GM21515 (cell line): ENCODE measurements at regions not wholly inside any gene's neighbourhood (a gene's known extent, or its start where the extent isn't known, plus 50 kb on each side); places are given as distances from the start of the nearest gene placed in this dataset.
A peak's percentile ranks its signal among the peaks of the same experiment; 100 is the strongest.

ENCODE experiments used
- ATAC-seq: cut with Tn5 transposase; IDR thresholded peaks from one replicate; pipeline ENCODE4 v1.9.1; 2021; ENCODE audit not compliant: unreplicated experiment

DNA sequence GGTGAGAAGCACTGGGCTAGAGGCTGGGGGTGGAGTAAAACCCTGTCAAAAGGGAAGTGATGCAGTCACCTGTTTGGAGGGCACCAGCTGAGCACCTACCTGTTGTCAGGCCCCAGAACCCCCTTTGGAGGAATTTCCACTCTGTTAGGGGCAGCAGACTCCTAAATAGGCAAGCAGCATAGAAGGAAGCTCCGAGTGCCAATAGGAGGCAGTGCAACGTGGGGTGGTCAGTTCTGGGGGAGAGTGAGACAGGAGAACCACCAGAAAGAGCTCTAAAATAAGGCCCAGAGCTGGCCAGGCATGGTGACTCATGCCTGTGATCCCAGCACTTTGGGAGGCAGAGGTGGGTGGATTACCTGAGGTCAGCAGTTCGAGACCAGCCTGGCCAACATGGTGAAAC is 203.7 kb upstream of the ZC3H12A start:
- no peak for ATAC-seq

DNA sequence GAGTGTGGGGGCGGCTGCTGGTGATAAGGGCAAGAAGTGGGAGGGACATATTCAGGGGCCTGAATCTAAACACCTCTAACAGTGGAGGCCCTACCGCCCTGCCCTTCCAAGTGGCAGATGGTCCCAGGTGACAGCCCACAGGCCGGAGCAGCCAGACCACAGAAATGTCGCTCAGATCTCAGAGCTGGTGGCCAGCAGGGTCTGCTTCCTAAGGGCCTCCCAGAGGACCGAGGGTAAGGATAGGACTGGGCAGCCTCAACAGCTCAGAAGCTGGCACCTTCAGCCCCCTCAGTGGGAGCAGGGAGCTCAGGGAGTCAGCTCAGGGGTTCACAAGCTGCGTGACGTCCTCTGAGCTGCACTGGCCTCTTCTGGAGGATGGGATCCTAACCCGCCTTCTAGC is 201.8 kb upstream of the ZC3H12A start:
- ATAC-seq, result no peak

DNA sequence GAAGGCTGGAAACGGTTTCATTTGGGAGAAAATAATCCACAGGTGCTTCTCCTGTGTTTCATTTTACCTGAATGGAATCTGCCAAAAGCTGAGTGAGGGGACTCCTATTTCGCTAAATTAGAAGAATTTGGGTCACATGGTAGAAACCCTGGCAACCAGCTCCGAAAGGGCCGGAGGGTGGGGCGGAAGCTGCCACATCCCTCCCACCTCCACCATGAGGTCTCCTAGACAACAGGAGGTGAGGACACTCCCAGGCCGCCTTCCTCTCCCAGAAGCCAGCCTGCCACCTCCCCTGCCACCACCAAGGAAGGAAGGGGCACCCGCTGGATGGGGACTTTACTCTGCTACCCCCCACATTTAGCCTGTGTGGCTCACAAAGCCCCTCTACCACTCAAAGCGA is 199.9 kb upstream of the ZC3H12A start:
- ATAC-seq, result no peak

DNA sequence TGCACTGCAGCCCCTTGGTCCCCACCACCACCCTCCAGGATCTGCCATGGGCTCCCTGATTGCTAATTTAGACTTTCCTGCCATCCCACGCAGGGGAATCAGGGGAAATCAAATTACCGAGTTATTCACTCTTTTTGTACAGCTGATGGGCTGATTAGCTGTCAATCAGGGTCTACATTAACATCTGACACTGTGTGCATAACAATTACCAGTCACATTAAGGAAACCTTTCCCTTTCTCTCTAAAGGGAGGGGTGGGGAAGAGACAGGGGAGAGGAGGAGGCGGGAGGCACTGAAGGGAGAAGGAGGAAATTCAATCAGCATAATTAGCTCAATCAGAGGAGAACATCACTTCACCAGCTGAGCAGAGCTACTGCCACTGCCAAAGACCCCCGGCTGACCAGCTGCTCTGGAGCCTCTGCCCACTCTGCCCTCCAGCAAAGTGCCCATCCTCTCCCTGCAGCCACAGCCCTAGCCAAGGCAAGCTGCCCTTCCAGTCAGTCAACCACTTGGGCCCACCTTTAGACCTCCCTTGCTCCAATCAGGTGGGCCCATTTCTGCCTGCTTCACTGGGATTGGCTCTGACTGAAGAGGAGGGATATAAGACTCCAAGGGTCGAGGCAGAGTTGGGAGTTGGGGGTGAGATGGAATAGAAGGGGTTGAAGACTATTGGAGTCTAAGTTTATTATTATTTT is 199.3 kb upstream of the ZC3H12A start:
- no peak for ATAC-seq

DNA sequence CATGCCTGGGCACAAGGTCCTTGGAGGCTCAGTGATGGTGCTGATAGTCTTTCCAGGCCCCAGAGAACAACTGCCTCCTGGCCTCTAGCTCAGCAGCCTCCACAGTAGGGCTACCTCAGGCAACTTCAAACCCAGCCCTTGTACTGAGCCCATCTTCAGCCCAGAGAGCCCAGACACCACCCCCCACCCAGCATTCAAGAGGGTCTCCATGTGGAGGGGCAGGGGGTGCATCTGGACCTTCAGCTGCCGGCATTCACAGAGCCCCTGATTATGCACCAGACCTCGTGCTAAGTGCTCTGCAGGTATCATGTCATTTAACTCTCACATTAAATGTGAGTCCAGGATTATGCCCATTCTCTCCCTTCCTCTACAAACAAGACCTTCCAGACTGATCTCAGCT is 197.0 kb upstream of the ZC3H12A start:
- no peak for ATAC-seq

DNA sequence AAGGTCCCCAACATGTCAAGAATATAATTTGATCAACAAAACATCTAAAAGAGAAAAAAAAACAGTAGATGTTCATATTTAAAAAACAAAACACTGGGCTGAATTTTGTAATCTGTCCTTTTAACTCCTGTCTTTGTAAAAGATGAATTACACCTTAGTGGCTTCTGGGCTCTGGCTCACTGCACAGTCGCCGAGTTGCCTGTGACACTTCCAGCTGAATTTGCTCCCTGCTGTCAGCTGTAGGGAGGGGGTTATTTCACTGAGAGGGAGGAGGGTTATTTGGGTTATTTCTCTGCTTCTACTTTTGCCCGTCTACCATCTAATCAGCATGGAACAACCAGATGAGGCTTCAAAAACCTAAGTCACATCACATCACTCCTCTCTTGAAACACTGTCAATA is 193.0 kb upstream of the ZC3H12A start:
- ATAC-seq, result no peak

DNA sequence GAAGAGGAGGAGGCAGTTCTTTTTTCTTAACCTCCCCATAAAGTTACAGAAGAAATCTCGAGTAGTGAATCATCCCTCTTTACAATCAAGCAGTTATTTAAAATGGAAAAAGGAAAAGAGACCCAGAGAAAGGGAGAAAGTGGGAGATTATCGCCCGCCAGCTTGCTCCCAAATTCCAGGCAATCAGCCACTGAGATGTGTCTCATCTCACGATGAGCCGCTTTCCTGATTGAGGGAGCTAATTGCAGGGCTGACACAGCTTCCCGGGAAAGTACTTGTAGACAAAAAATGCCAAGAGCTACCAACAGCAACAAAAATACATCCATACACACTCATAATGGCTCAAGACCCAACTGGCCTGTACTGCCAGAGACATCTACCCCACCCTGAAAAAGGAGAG is 191.6 kb upstream of the ZC3H12A start:
- ATAC-seq, result no peak

DNA sequence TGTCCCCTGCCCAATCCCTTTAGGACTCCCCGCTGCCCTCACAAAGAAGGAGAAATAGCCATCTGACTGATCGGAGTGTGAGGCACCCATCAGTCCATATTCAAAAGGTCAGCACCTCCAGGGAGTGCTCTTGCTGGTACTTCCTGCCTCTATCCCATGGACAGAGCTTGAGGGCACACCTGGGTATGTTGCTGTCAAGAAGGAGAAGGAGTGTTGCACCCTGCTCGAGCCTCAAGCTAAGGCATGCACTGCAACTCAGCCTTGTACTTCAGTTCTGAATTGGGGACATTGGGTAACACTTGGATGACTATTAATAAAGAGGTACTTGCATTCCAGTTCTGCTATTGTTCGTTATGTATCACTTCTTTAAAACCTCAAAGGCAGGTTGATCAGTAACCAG is 190.3 kb upstream of the ZC3H12A start:
- no peak for ATAC-seq

DNA sequence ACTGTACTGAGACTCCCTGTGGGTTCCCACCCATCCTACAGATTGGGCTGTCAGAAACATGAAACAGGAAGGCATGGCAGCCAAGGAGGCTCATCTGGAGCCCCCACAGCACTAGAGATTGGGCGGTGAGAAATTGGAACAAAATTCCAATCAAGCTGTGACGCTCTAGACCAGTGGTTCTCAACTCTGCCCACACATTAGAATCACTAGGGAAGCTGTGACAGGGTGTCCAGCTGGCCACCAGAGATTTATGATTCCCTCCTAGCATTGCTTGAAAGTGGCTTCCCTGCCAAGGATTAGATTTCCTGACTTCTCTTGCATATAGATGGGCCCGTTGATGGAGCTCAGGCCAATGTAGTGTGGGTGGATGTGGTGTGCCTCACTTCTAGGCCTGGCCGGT is 187.5 kb upstream of the ZC3H12A start:
- ATAC-seq, result no peak

DNA sequence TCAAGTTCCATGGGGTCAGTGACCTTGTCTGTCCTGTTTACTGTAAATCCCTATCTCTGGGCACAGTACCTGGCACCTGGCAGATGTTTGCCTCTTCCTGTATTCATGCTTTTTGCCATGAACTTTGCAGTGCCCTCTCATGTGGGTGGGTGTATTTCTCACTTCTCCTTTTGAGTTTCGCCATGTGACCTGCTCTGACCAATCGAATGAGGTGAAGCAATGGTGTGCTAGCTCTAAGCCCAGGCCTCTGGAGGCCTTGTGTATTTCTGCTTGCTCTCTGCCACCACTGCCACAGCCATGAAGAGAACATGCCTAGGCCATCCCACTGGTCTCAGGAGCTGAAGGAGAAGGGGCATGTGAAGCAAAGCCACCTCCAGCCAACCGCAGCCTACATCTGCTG is 185.5 kb upstream of the ZC3H12A start:
- ATAC-seq, result peak; percentile 97

DNA sequence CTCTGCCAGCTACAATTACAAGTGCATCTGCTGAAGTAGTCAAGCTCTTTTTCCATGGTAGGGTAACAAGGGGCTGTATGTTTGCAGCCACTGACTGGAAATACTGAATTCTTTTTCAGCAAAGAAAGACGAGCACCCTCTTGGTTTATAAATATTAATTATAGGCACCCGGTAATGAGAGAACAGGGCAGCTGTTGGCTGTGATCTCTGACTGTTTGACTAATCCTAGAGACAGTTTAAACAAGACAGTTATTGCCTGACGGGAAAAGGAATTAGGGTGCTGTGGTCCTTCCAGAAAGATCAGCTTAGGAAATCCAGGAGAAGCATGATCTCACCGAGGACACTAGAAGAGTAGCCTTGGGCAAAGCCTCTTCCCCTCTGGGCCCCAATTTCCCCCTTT is 183.7 kb upstream of the ZC3H12A start:
- no peak for ATAC-seq

DNA sequence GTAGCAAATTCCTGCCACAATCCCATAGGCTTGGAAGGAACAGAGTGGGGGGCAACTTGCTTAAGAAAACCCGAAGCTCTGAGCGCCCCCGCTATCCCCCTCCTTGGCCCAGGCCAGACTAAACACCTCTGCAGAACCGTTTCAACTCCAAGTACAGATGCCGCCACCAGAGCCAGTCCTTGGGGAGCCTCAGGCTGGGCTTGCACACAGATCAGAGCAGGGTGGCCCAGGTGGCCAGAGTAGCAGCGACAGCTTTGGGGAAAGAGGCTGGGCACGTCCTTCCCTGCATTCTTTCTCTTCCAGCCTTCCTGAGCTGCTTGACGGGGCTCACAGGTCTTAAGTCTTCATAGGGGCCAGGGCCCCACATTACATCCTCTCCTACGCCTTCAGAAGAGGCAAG is 181.6 kb upstream of the ZC3H12A start:
- no peak for ATAC-seq

DNA sequence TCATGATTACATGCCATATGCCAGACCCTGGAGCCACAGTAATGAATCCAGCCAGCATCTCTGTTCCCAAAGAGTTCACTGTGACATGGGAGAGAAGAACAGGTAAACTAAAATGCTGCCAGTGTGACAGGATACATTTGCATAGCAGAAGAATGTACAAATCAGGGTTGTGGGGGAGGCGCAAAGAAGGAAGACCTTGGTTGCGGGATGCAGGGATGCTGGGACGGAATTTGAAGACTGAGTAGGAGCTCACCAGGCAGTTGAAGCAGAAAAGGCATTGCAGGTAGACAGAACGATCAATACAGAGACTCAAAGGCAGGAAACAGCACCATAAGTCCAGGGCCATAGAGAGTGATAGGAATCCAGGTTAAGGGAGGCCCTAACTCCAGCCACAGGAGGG is 180.3 kb upstream of the ZC3H12A start:
- no peak for ATAC-seq

DNA sequence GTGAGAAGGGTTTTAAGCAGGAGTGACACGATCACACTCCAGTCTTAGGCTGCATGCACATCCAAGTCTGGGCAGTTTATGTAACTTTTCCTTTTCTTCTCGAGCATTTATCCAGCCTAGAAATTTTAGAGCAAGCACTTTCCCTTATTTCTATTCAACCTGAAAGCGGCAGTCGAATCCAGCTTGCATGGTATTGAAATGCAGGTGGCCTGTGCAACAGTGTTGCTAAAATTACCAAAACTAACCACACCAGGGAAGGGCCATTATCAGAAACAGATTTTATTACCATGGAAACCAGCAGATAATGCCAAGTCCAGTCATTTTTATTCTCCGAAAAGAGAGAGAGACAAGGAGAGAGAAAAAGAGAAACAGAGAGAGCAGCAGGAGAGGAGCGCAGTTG is 179.9 kb upstream of the ZC3H12A start:
- no peak for ATAC-seq

DNA sequence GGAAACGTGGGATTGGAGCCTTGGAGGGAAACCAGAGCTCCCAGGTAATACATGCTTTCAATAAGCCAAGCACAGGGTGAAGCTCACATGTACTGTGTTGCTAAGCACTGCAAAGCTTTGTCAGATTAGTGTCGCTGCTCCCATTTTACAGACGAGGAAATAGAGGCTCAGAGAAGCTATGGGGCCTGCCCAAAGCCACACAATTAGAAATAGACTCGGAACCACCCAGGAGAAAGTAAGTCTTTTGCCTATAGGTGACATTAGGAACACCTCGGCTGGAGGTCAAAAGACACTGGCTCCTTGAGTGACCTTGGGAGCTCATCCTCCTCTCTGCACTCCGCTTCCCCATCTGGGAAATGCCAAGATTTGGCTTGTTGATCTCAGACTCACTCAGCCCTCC is 175.6 kb upstream of the ZC3H12A start:
- no peak for ATAC-seq

DNA sequence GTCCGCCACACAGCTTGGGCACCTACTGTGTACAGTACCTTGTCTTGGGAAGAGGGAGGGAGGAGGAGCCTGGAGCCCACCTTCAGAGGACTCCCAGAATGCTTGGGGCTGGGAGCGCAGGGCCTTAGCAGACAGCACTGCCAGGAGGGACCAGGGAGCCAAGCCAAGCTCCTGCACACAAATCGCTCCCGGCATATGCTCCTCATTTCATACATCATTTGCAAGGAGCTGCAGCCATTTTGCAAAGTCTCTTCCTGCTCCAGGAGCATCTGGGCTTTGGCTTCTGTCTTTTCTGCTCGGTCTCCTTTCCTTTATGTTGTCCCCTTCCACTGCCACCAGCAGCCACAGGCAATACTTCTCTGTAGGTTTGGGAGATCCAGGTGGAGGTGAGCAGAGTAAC is 175.2 kb upstream of the ZC3H12A start:
- ATAC-seq, result no peak

DNA sequence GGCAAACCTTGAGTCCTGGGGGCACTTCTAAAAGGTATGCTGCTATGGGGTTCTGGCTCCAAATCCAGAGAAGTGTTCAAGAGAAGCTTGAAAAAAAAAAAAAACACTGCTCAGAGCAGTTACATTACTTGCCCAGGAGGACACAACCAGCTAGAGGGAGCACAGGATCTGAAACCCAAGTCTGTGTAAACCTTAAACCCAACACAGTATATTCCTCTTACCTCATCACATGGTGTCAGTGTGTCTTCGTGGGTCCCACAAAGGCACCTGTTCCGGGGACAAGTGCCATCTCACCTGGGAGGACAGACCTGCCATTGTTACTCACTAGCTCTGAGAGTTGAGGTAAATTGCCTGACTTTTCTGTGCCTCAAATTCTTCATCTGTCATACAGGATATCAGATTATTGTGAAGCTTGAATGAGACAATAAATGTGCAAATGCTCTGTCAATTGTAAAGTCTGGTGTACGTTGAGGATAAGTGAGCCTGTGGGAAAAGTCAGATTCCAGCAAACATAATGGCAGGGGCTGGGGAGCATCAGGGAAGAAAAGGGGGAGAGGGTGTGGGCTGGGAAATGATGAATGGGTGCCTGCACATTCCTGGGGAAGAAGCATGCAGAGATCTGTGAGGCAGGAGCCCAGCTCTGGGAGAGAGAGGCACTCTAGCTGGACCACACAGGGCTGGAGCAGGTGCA is 170.4 kb upstream of the ZC3H12A start:
- no peak for ATAC-seq

DNA sequence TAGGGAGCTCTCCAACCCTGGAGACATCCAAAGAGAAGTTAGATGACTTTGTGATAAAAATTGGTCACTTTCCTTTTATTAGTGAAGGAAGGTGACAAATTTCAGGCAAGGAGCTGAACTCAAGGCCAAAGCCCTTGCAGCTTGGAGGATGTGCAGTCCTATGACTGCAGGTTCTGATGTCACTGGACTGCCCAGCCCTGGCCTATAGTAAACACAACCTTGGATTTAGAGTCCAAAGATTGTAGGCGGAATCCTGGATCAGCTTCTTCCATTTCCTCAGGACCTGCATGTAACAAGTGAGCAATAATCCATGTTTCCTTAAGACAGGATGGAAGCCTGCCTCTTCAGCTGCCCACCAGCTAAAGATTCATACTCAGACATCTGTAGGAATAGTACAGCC is 169.3 kb upstream of the ZC3H12A start:
- ATAC-seq, result no peak

DNA sequence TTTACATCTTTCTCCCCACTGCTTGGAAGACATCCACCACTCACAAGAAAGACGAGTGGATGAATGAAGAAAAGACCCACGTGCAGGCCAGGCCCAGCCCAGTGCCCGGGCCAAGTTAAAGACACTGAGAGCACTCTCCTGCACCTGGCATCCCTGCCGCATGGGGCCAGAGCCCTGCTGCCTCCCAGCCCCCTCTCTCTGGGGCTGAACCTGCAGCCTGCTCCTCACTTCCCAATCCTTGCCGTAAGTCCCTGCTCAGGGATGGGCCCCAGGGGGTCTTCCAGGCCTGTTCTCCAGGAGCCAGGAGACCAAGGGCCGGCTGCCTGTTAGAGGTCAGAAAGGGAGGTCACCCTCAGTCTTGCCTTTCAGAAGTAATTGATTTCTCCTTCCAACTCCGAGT is 168.5 kb upstream of the ZC3H12A start:
- ATAC-seq, result no peak

DNA sequence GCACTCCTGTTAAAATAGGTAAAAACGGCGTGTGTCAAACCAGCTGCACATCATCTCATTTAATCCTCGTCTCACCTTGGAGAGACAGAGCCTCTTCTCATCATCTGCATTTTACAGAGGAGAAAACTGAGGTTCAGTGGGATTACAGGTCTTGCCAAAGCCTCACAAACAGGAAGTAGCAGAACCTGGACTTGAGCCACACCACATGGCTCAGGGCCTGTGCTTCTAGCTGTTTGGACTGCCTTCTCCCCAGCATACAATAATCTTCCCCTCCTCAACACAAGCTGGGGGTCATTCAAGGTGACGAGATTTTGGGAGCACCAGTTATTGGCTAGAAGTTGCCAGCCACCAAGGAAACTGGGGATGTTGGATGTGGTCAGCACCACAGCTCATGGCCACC is 167.9 kb upstream of the ZC3H12A start:
- no peak for ATAC-seq

DNA sequence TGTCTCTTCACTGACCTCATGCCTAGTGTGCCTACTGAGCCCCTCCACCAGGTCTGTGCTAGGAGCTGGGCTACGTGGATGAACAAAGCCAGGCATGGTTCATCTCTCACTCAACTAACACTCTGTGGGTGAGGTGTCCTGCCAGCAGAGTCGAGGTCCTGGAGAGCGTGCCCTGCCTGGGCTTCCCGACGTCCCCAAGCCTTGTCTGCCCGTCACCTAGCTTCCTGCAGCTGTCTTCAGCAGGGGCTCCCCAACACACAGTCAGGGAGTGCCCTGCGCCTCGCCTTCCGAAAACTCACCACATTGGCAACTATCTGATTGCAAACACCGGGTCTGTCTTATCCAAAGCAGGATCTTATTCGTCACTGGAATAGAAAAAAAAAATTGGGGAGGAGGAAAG is 167.5 kb upstream of the ZC3H12A start:
- ATAC-seq, result no peak

DNA sequence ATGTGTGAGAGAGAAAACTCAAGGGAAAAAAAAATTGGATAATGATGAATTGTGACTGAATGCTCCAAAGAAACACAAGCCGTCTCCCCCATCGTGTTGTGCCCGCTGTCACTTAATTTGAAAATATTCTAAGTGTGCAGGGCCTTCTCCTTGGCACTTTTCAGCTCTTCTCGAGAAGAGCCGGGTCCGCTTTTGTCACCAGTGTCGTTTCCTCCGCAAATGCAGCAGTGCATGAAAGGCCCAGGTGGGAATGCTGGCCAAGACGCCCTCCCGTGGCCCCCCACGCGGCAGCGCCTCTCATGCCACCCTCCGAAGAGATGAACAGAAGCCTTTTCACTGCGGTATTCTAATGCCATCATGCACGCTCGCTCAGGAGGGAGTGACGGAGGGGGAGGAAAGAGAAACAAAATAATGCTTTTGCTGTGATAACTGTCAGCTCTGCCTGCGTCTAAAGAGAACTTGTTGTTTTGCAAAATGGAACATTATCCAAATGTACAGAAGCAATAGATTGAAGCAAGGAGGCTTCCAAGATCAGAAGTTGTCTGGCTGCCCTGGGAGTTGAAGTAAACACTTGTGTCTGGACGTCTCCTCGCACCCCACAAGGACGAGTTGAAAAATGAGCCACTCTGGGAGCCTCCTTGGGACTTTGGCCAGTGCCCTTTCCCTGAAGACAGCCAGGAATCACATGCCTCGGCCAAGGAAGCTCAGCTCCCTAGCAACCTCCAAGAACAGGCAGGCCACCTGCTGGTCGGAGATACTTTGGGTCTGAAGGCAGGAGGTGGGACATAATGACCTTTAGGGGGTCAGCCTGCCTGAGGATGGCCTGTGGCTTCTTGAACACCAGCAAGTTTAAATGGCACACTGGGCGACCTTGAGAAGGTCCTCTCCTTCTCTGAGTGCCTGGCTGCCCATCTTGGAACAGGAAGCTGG is 166.1 kb upstream of the ZC3H12A start:
- ATAC-seq, result no peak
